ENCODE measurements at regions not wholly inside any gene's neighbourhood (a gene's known extent, or its start where the extent isn't known, plus 50 kb on each side); places are given as distances from the start of the nearest gene placed in this dataset.

DNA sequence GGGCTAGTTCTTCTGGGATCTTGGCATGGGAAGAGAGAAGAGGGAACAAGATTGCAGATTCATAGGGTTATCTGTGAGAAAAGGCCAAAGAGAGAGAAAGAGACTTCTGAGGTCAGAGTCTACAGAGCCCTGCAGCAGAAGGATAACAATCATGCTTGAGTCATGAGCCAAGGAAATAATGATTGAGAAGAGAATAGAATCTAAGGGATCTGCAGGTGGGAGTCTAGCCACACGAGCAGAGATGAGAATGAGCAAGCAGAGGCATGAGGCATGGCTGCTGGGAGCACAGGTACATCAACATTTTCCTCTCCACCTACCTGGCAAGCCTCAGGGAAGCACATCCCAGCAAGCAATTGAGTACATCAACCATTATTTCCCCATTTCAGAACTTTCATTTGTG lies 303.7 kb downstream of the LRIG3 start:
- H3K4me1 Mint-ChIP-seq (ENCODE audit: low read depth) = no peaks in the 10 kb centered on the region
- no peak overlapping the region for H3K4me3 Mint-ChIP-seq (ENCODE audit: low read depth)
- no peak overlapping the region for H3K27ac Mint-ChIP-seq
- no peak for DNase-seq (ENCODE audit: low spot score)
- intact Hi-C loops (cut with micrococcal nuclease) = no loop called here
- H3K9me3 Mint-ChIP-seq = no peaks in the 10 kb centered on the region
- H3K27me3 Mint-ChIP-seq (ENCODE audit: low read depth) = no peaks in the 10 kb centered on the region
- no peaks in the 10 kb centered on the region for H3K36me3 Mint-ChIP-seq (ENCODE audit: low read depth)

DNA sequence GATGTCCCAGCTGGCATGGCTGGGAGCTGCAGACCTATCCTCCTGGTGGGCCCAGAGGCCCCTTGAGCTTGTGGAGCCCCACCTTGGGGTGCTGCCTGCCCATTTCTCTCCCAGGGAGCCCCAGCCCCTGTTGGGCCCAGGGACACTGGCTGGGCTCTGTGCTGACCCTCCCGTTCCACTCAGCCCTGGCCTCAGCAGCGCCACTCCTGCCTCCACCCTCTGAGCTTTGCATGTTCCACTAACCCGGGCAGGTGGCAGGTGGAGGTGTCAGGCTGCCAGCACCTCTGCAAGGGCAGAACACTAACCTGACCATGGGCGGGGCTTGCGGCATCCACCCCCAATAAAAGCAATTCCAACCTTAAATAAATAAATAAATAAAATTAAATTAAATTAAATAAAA lies 299.2 kb downstream of the LRIG3 start:
- no peaks in the 10 kb centered on the region for H3K36me3 Mint-ChIP-seq (ENCODE audit: low read depth)
- no peak overlapping the region for H3K27ac Mint-ChIP-seq
- intact Hi-C loops (cut with micrococcal nuclease) = no loop called here
- H3K4me3 Mint-ChIP-seq (ENCODE audit: low read depth) = no peak overlapping the region
- no peak for DNase-seq (ENCODE audit: low spot score)
- H3K9me3 Mint-ChIP-seq = no peaks in the 10 kb centered on the region
- peaks cover 4% of the 10 kb centered on the region for H3K27me3 Mint-ChIP-seq (ENCODE audit: low read depth)
- H3K4me1 Mint-ChIP-seq (ENCODE audit: low read depth) = no peaks in the 10 kb centered on the region

GRCh38 chr12:58629376-58629775 lies 290.9 kb downstream of the LRIG3 start:
- intact Hi-C loops (cut with micrococcal nuclease) = no loop called here
- H3K9me3 Mint-ChIP-seq = no peaks in the 10 kb centered on the region
- H3K27ac Mint-ChIP-seq = no peak overlapping the region
- H3K4me3 Mint-ChIP-seq (ENCODE audit: low read depth) = no peak overlapping the region
- H3K27me3 Mint-ChIP-seq (ENCODE audit: low read depth) = no peaks in the 10 kb centered on the region
- H3K4me1 Mint-ChIP-seq (ENCODE audit: low read depth) = peaks cover 2% of the 10 kb centered on the region
- H3K36me3 Mint-ChIP-seq (ENCODE audit: low read depth) = no peaks in the 10 kb centered on the region
- no peak for DNase-seq (ENCODE audit: low spot score)

DNA sequence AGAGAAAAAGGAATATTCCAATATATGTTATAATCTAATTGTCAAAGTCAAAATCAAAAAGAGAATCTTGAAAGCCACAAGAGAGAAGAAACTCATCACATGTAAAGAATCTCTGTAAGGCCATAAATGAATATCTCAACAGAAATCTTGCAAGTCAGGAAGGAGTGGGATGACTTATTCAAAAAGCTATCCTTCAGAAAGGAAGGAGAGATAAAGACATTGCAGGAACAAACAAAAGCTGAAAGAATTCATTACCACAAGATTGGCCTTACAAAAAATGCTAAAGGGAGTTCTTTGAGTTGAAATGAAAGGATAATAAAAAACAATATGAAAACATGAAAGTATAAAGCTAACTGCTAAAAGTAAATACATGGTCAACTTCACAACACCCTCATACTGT lies 286.8 kb downstream of the LRIG3 start:
- Mint-ChIP-seq H3K4me3 (ENCODE audit: low read depth) (no peak overlapping the region), H3K9me3 (peaks cover 3% of the 10 kb centered on the region), H3K4me1 (ENCODE audit: low read depth) (peaks cover 2% of the 10 kb centered on the region), H3K36me3 (ENCODE audit: low read depth) (no peaks in the 10 kb centered on the region), H3K27me3 (ENCODE audit: low read depth) (no peaks in the 10 kb centered on the region), H3K27ac (no peak overlapping the region)
- DNase-seq (ENCODE audit: low spot score) = no peak
- intact Hi-C loops (cut with micrococcal nuclease) = no loop called here

- peaks cover 3% of the 10 kb centered on the region for H3K9me3 Mint-ChIP-seq
- intact Hi-C loops (cut with micrococcal nuclease) = no loop called here
- H3K4me3 Mint-ChIP-seq (ENCODE audit: low read depth) = no peak overlapping the region
- DNase-seq (ENCODE audit: low spot score) = no peak
- no peaks in the 10 kb centered on the region for H3K36me3 Mint-ChIP-seq (ENCODE audit: low read depth)
- no peaks in the 10 kb centered on the region for H3K4me1 Mint-ChIP-seq (ENCODE audit: low read depth)
- no peaks in the 10 kb centered on the region for H3K27me3 Mint-ChIP-seq (ENCODE audit: low read depth)
- H3K27ac Mint-ChIP-seq = no peak overlapping the region
Observed at GRCh38 chr12:58639318-58639934, 280.9 kb downstream of the LRIG3 start.

- no peaks in the 10 kb centered on the region for H3K27me3 Mint-ChIP-seq (ENCODE audit: low read depth)
- no peak overlapping the region for H3K27ac Mint-ChIP-seq
- intact Hi-C loops (cut with micrococcal nuclease) = no loop called here
- no peaks in the 10 kb centered on the region for H3K9me3 Mint-ChIP-seq
- no peak for DNase-seq (ENCODE audit: low spot score)
- no peaks in the 10 kb centered on the region for H3K36me3 Mint-ChIP-seq (ENCODE audit: low read depth)
- no peak overlapping the region for H3K4me3 Mint-ChIP-seq (ENCODE audit: low read depth)
- no peaks in the 10 kb centered on the region for H3K4me1 Mint-ChIP-seq (ENCODE audit: low read depth)
Observed at GRCh38 chr12:58640314-58640713, 280.0 kb downstream of the LRIG3 start.

DNA sequence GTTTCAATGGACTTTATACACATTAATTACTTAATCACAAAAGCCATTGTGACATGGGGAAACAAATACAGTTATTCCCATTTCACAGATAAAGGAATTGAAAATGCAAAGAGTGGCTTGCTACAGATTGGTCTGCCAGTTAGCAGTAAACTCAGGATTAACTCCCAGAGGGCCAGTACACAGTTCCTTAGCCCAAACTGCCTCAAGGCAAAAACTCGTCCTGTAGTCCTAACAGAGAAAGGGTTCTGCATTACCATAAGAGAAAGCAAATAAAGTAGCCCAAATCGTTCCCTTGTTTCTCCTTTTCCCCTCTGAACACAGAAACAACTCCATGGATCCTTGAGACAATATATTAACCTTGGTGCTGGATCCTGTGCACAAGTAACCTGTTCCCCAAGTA lies 274.4 kb downstream of the LRIG3 start:
- H3K4me1 Mint-ChIP-seq (ENCODE audit: low read depth) = no peaks in the 10 kb centered on the region
- no peaks in the 10 kb centered on the region for H3K36me3 Mint-ChIP-seq (ENCODE audit: low read depth)
- no peaks in the 10 kb centered on the region for H3K9me3 Mint-ChIP-seq
- intact Hi-C loops (cut with micrococcal nuclease) = no loop called here
- H3K4me3 Mint-ChIP-seq (ENCODE audit: low read depth) = no peak overlapping the region
- no peak overlapping the region for H3K27ac Mint-ChIP-seq
- no peak for DNase-seq (ENCODE audit: low spot score)
- H3K27me3 Mint-ChIP-seq (ENCODE audit: low read depth) = no peaks in the 10 kb centered on the region

DNA sequence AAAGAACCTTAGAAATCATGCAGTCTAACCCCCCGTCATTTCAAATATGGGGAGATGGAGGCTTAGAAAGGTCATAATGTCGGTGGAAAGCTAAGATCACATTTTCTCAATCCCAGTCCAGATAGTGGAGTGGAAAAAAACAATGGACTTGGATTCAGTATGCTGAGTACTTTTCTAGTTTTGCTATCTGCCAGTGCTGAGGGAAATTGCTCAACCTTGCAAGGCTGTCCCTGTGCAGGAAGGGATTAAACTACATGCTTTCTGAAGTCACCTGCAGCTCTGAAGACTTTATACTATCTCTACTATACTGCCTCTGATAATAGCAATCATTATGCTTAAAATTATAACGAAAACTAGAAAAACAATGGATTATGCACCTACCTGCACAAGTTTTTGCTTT lies 272.8 kb downstream of the LRIG3 start:
- H3K9me3 Mint-ChIP-seq = no peaks in the 10 kb centered on the region
- no peaks in the 10 kb centered on the region for H3K4me1 Mint-ChIP-seq (ENCODE audit: low read depth)
- no peak overlapping the region for H3K27ac Mint-ChIP-seq
- no peaks in the 10 kb centered on the region for H3K27me3 Mint-ChIP-seq (ENCODE audit: low read depth)
- H3K4me3 Mint-ChIP-seq (ENCODE audit: low read depth) = no peak overlapping the region
- no peaks in the 10 kb centered on the region for H3K36me3 Mint-ChIP-seq (ENCODE audit: low read depth)
- intact Hi-C loops (cut with micrococcal nuclease) = no loop called here
- no peak for DNase-seq (ENCODE audit: low spot score)

- intact Hi-C loops (cut with micrococcal nuclease) = no loop called here
- no peaks in the 10 kb centered on the region for H3K36me3 Mint-ChIP-seq (ENCODE audit: low read depth)
- no peak overlapping the region for H3K27ac Mint-ChIP-seq
- H3K4me3 Mint-ChIP-seq (ENCODE audit: low read depth) = no peak overlapping the region
- DNase-seq (ENCODE audit: low spot score) = no peak
- H3K4me1 Mint-ChIP-seq (ENCODE audit: low read depth) = no peaks in the 10 kb centered on the region
- no peaks in the 10 kb centered on the region for H3K9me3 Mint-ChIP-seq
- no peaks in the 10 kb centered on the region for H3K27me3 Mint-ChIP-seq (ENCODE audit: low read depth)
Observed at GRCh38 chr12:58648176-58648575, 272.1 kb downstream of the LRIG3 start.

DNA sequence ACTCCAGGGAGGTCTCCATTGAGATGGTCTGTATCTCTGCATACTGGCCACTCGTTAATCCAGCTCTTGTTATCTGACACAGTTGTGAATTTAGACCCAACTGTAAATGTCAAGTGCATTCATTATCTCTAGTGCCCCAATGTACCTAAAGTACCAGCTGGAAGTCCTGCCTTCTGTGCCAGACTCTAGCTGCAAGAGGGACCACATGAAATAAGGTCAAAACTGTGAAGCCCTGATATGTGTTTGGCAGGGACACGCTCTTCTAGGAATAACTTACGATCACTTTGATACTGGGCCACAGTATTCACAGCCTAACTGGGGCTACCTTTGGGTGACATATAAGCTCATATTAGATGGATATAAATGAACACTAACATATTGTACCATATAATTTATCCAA lies 268.5 kb downstream of the LRIG3 start:
- intact Hi-C loops (cut with micrococcal nuclease) = no loop called here
- Mint-ChIP-seq H3K27me3 (ENCODE audit: low read depth) (no peaks in the 10 kb centered on the region), H3K9me3 (peaks cover 4% of the 10 kb centered on the region), H3K4me3 (ENCODE audit: low read depth) (no peak overlapping the region), H3K36me3 (ENCODE audit: low read depth) (no peaks in the 10 kb centered on the region), H3K27ac (no peak overlapping the region), H3K4me1 (ENCODE audit: low read depth) (no peaks in the 10 kb centered on the region)
- no peak for DNase-seq (ENCODE audit: low spot score)

DNA sequence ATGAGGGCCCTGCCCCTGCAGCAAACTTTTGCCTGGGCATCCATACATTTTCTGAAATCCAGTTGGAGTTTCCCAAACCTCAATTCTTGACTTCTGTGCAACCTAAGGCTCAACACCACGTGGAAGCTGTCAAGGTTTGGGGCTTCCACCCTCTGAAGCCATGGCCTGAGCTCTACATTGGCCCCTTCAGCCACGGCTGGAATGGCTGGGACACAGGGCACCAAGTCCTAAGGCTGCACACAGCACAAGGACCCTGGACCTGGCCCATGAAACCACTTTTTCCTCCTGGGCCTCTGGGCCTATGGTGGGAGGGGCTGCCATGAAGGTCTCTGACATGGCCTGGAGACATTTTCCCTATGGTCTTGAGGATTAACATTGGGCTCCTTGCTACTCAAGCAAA lies 266.3 kb downstream of the LRIG3 start:
- no peaks in the 10 kb centered on the region for H3K36me3 Mint-ChIP-seq (ENCODE audit: low read depth)
- intact Hi-C loops (cut with micrococcal nuclease) = no loop called here

GRCh38 chr12:58655375-58655774 lies 264.9 kb downstream of the LRIG3 start:
- H3K36me3 Mint-ChIP-seq (ENCODE audit: low read depth) = no peaks in the 10 kb centered on the region
- peaks cover 4% of the 10 kb centered on the region for H3K9me3 Mint-ChIP-seq
- no peak overlapping the region for H3K4me3 Mint-ChIP-seq (ENCODE audit: low read depth)
- H3K27ac Mint-ChIP-seq = no peak overlapping the region
- H3K4me1 Mint-ChIP-seq (ENCODE audit: low read depth) = no peaks in the 10 kb centered on the region
- DNase-seq (ENCODE audit: low spot score) = no peak
- intact Hi-C loops (cut with micrococcal nuclease) = no loop called here
- no peaks in the 10 kb centered on the region for H3K27me3 Mint-ChIP-seq (ENCODE audit: low read depth)

More for the DNA sequence above, 266.3 kb downstream of the LRIG3 start:
- H3K27me3 Mint-ChIP-seq (ENCODE audit: low read depth) = no peaks in the 10 kb centered on the region
- H3K27ac Mint-ChIP-seq = no peak overlapping the region
- no peak for DNase-seq (ENCODE audit: low spot score)
- H3K9me3 Mint-ChIP-seq = peaks cover 4% of the 10 kb centered on the region
- H3K4me1 Mint-ChIP-seq (ENCODE audit: low read depth) = no peaks in the 10 kb centered on the region
- H3K4me3 Mint-ChIP-seq (ENCODE audit: low read depth) = no peak overlapping the region

DNA sequence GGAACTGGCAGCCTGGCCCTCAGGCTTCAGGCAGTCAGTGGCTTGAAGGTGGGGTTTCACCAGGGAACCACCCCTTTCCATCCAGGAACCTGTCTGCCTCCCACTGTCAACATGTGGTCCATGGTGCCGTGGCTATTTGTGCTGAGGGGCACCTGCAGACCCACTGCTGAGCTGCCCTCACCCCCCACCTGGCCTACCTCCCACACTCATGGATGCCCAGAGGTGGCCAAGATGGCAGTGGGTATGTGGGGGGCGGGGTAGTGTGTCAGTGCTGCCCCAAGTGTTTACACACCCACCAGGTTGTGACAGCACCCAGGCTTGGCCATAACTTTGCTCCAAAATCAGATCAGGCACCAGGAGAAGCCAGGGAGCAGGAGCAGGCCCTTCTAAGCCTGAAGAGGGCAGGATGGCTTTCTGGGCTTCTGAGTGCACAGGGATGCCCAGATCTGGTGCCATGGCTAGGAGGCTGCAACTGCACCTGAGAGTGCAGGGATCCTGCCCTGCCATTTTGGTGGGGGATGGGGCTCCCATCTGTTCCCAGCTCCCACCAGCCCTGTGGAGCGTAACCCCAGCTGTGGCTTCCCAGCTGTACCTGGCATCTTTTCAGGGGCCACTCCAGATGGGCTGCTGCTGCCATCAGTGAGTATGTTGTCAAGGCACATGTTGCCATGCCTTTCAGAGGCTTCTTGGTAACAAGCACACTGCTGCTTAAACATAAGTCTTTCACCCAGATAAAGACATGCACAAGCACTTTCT lies 263.9 kb downstream of the LRIG3 start:
- H3K4me1 Mint-ChIP-seq (ENCODE audit: low read depth) = no peaks in the 10 kb centered on the region
- intact Hi-C loops (cut with micrococcal nuclease) = no loop called here
- no peak overlapping the region for H3K27ac Mint-ChIP-seq
- no peaks in the 10 kb centered on the region for H3K27me3 Mint-ChIP-seq (ENCODE audit: low read depth)
- peaks cover 4% of the 10 kb centered on the region for H3K9me3 Mint-ChIP-seq
- no peaks in the 10 kb centered on the region for H3K36me3 Mint-ChIP-seq (ENCODE audit: low read depth)
- H3K4me3 Mint-ChIP-seq (ENCODE audit: low read depth) = no peak overlapping the region
- DNase-seq (ENCODE audit: low spot score) = no peak

Data from activated T-helper 2 cell treated with anti-CD3 and anti-CD28 coated beads, Interferon-gamma antibody, Interleukin-2, Interleukin-4, amounts not matched to agents 10 μg/mL and 5 μg/mL and 100 μg/mL, durations not matched to agents 14 hours and 24 hours and 36 hours (primary cell).